VCaP (cell line): ENCODE measurements at regions not wholly inside any gene's neighbourhood (a gene's known extent, or its start where the extent isn't known, plus 50 kb on each side); places are given as distances from the start of the nearest gene placed in this dataset.

ENCODE experiments used
- H3K27ac ChIP-seq: fragments of 450-650 bp; 2 replicates; pipeline ENCODE4 v1.5.1; 2017
- TF ChIP-seq, protein P1 (sequence below): fragments of 450-650 bp; conservative IDR thresholded peaks from 2 replicates; pipeline ENCODE4 v1.5.1; 2017; ENCODE audit warnings: mild to moderate bottlenecking, moderate library complexity

DNA sequence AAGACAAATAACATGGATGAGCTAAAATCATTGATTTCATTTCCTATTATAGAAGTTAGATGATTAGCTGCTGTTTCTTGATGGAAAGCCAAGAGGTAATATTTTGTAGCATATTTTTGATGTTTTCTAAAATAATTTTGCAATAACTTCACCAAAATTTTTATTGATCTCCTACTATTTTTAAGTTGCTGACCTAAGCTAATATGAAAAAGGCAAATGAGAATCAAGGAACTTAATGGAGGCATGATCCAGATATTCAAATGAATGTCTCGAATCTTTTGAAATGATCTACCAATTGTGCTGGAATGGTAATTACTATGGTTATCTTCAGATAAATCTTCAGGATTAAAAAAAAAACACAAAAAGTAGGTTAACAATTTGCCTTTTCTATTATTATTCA, 1591.4 kb upstream of the PCDH7 start:
- TF ChIP-seq, protein P1, sequence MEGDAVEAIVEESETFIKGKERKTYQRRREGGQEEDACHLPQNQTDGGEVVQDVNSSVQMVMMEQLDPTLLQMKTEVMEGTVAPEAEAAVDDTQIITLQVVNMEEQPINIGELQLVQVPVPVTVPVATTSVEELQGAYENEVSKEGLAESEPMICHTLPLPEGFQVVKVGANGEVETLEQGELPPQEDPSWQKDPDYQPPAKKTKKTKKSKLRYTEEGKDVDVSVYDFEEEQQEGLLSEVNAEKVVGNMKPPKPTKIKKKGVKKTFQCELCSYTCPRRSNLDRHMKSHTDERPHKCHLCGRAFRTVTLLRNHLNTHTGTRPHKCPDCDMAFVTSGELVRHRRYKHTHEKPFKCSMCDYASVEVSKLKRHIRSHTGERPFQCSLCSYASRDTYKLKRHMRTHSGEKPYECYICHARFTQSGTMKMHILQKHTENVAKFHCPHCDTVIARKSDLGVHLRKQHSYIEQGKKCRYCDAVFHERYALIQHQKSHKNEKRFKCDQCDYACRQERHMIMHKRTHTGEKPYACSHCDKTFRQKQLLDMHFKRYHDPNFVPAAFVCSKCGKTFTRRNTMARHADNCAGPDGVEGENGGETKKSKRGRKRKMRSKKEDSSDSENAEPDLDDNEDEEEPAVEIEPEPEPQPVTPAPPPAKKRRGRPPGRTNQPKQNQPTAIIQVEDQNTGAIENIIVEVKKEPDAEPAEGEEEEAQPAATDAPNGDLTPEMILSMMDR, result no peak
- H3K27ac ChIP-seq, result no peak overlapping the region

DNA sequence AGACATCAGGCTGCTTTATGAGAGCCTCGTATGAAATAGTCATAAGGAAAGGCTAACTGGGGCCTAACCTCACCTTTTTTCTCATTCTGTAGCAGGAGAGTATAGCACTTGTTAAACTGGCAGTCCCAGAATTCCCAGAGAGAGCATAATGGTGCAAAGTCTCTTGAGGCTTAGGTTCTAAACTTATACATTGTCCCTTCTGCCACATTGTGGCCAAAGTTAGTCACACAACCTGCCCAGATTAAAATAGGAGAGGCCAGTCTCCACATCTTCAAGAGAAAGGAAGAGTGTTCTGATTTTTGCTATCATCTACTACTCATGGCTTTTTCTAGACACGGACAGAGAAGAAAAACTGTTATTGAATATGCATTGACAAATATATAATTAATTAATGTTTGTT, 1588.9 kb upstream of the PCDH7 start:
- TF ChIP-seq, protein P1, result no peak
- no peak overlapping the region for H3K27ac ChIP-seq

GRCh38 chr4:29142708-29143107, 1577.5 kb upstream of the PCDH7 start:
- no peak overlapping the region for H3K27ac ChIP-seq
- TF ChIP-seq, protein P1, result no peak

DNA sequence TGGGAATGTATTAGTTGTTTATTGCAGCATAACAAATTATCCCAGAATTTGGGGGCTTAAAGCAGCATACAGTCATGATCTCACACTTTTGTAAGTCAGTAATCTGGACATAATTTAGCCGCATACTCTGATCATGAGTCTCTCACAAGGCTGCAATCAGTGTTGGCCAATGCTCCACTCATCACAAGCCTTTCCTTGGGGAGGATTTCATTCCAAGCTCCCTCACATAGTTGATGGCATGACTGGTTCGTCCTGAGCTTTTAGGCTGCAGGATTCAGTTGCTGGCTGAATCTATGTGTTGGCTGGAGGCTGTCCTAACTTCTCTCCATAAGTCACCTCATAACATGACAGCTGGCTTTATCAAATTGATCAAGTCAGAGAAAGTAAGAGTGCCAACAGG, 1568.6 kb upstream of the PCDH7 start:
- no peak overlapping the region for H3K27ac ChIP-seq
- TF ChIP-seq, protein P1, result no peak

GRCh38 chr4:29153642-29154041, 1566.5 kb upstream of the PCDH7 start:
- no peak overlapping the region for H3K27ac ChIP-seq
- TF ChIP-seq, protein P1, result no peak

DNA sequence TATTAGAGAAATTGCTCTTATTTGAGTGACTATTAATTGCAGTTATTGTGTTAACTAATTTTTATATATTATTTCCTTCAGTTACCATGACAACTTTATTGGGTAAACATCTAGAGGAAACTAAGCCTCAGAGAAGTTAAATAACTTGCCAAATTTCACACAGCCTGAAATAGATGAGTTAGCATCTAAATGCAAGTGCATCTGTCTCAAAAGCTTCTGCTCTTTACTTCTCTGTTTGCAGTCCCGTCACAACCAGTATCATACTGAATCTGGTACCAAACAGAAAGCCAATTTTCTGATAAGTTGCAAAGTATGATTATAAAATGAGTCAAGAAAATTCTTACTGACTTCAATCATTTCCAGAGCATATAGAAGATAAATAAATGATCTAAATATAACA, 1544.9 kb upstream of the PCDH7 start:
- H3K27ac ChIP-seq, result no peak overlapping the region
- TF ChIP-seq, protein P1, result no peak

GRCh38 chr4:29199025-29199424, 1521.1 kb upstream of the PCDH7 start:
- H3K27ac ChIP-seq, result no peak overlapping the region
- TF ChIP-seq, protein P1, result no peak

DNA sequence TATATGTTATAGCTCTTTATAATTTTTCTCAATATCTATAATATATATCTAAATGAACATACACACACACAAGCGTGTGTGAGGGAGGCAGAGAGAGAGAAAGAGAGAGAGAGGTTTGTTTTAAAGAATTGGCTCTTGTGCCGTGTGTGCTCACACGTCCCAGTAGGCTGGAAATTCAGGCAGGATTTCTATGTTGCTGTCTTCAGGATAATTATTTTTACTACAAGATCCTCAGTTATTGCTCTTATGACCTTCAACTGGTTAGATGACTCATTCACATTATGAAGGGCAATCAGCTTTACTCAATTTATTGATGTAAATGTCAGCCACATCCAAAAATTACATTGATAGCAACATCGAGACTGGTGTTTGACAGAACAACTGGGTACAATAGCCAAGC, 1520.7 kb upstream of the PCDH7 start:
- TF ChIP-seq, protein P1, result no peak
- no peak overlapping the region for H3K27ac ChIP-seq
